22Rv1 (cell line): ENCODE measurements at regions not wholly inside any gene's neighbourhood (a gene's known extent, or its start where the extent isn't known, plus 50 kb on each side); places are given as distances from the start of the nearest gene placed in this dataset.

ENCODE experiments used
- H3K27ac ChIP-seq: fragments of 450-650 bp; 2 replicates; pipeline ENCODE4 v1.5.1; 2017
- CTCF ChIP-seq: fragments of 450-650 bp; IDR thresholded peaks from 2 replicates; pipeline ENCODE4 v1.5.1; 2017; ENCODE audit warnings: mild to moderate bottlenecking
- ZFX ChIP-seq: fragments of 450-650 bp; IDR thresholded peaks from 2 replicates; pipeline ENCODE4 v1.6.1; 2017; ENCODE audit warnings: antibody characterized with exemption, borderline replicate concordance

- H3K27ac ChIP-seq = no peak overlapping the region
- no peak for TF ChIP-seq ZFX
- TF ChIP-seq CTCF = no peak
Measured at GRCh38 chr13:100753376-100753775, 78.8 kb upstream of the TMTC4 start.

- no peak for TF ChIP-seq ZFX
- TF ChIP-seq CTCF = no peak
- H3K27ac ChIP-seq = no peak overlapping the region
Measured at GRCh38 chr13:100751826-100752225, 77.2 kb upstream of the TMTC4 start.

- H3K27ac ChIP-seq = no peak overlapping the region
- TF ChIP-seq ZFX = no peak
Measured at GRCh38 chr13:100746953-100747683, 72.5 kb upstream of the TMTC4 start.

- no peak overlapping the region for H3K27ac ChIP-seq
- TF ChIP-seq ZFX (no peak), CTCF (no peak)
Measured at GRCh38 chr13:100738176-100738855, 63.7 kb upstream of the TMTC4 start.

- no peak for TF ChIP-seq ZFX
- TF ChIP-seq CTCF = no peak
- no peak overlapping the region for H3K27ac ChIP-seq
Measured at GRCh38 chr13:100735494-100735893, 60.9 kb upstream of the TMTC4 start.

- no peak overlapping the region for H3K27ac ChIP-seq
- no peak for TF ChIP-seq ZFX
- no peak for TF ChIP-seq CTCF
Measured at GRCh38 chr13:100734194-100734720, 59.7 kb upstream of the TMTC4 start.

- no peak overlapping the region for H3K27ac ChIP-seq
- TF ChIP-seq CTCF (no peak), ZFX (no peak)
Measured at GRCh38 chr13:100733261-100733660, 58.7 kb upstream of the TMTC4 start.
